H1 (cell line): ENCODE measurements at regions not wholly inside any gene's neighbourhood (a gene's known extent, or its start where the extent isn't known, plus 50 kb on each side); places are given as distances from the start of the nearest gene placed in this dataset.

Source experiments
- CTCF ChIA-PET: fragments of 300-600 bp; sonication (Branson Sonifier 250); formaldehyde crosslinking; loops from one replicate; lab custom pipeline; 2021; ENCODE audit not compliant: partially characterized antibody; lab: Charles Lee
- POLR2A ChIA-PET: fragments of 300-600 bp; sonication (Branson Sonifier 250); formaldehyde crosslinking; loops from one replicate; lab custom pipeline; 2021; ENCODE audit warnings: inconsistent platforms; ENCODE audit not compliant: partially characterized antibody; lab: Charles Lee
- DNase-seq, 2 experiments: peaks; one replicate each; pipeline versions ENCODE4 v3.0.0 to v3.0.0-alpha.2; 2010 to 2022; ENCODE audit warnings: low spot score in 2 of 2, low read depth in 1 of 2, mixed read lengths in 1 of 2
- FAIRE-seq: peaks from 2 replicates; lab custom pipeline; 2011; peaks lifted over from hg19 to GRCh38; lab: Jason Lieb, UNC
- H2AFZ ChIP-seq: 2 replicates; pipeline ENCODE4 v1.8.1; 2012; ENCODE audit warnings: low read length, inconsistent platforms
- H2AK5ac ChIP-seq: 2 replicates; pipeline ENCODE4 v1.6.1; 2013; ENCODE audit warnings: low read depth, low read length
- H2BK120ac ChIP-seq: replicated peaks from 2 replicates; pipeline ENCODE3; 2013; ENCODE audit warnings: low read depth, low read length, inconsistent platforms
- H2BK12ac ChIP-seq: 2 replicates; pipeline ENCODE4 v1.6.1; 2013; ENCODE audit warnings: low read depth, low read length
- H2BK15ac ChIP-seq: 2 replicates; pipeline ENCODE4 v1.6.1; 2013; ENCODE audit warnings: low read length
- H2BK20ac ChIP-seq: 2 replicates; pipeline ENCODE4 v1.6.1; 2013; ENCODE audit warnings: low read length
- H2BK5ac ChIP-seq: 2 replicates; pipeline ENCODE4 v1.6.1; 2013; ENCODE audit warnings: low read depth, low read length
- H3K14ac ChIP-seq: 2 replicates; pipeline ENCODE4 v1.6.1; 2013; ENCODE audit warnings: inconsistent platforms; ENCODE audit not compliant: insufficient read length
- H3K18ac ChIP-seq: 2 replicates; pipeline ENCODE4 v1.6.1; 2013; ENCODE audit warnings: low read length; ENCODE audit errors: extremely low read depth
- H3K23ac ChIP-seq: 2 replicates; pipeline ENCODE4 v1.6.1; 2013; ENCODE audit warnings: inconsistent platforms; ENCODE audit not compliant: insufficient read length
- H3K23me2 ChIP-seq: 2 replicates; pipeline ENCODE4 v1.6.1; 2013; ENCODE audit warnings: low read depth, low read length
- H3K27ac ChIP-seq: 2 replicates; pipeline ENCODE4 v1.6.1; 2011; ENCODE audit warnings: low read depth, low read length, inconsistent platforms
- H3K27me3 ChIP-seq, 4 experiments: replicated peaks in 1 of 4; 1 replicate in 1 of 4; 2 replicates in 3 of 4; pipeline versions ENCODE4 v1.6.1 to v1.8.1; 2011 to 2013; ENCODE audit warnings: low read length in 3 of 4, mild to moderate bottlenecking in 3 of 4, inconsistent platforms in 2 of 4, mixed read lengths in 2 of 4, moderate library complexity in 1 of 4; ENCODE audit not compliant: control insufficient read depth in 3 of 4, insufficient read depth in 3 of 4; ENCODE audit errors: extremely low read depth in 1 of 4
- H3K36me3 ChIP-seq, 4 experiments: 2 replicates each; pipeline versions ENCODE4 v1.6.1 to v1.8.1; 2011 to 2013; ENCODE audit warnings: mild to moderate bottlenecking in 4 of 4, low read length in 3 of 4, moderate library complexity in 2 of 4, control low read depth in 1 of 4, inconsistent platforms in 1 of 4; ENCODE audit not compliant: insufficient read depth in 4 of 4, control insufficient read depth in 2 of 4
- H3K4ac ChIP-seq: replicated peaks from 2 replicates; pipeline ENCODE3; 2013; ENCODE audit warnings: low read length, low read depth, mixed read lengths, inconsistent platforms; ENCODE audit not compliant: insufficient read length
- H3K4me1 ChIP-seq, 4 experiments: replicated peaks in 1 of 4; 1 replicate in 1 of 4; 2 replicates in 3 of 4; pipeline versions ENCODE4 v1.6.1 to v1.8.1; 2011 to 2013; ENCODE audit warnings: low read length in 3 of 4, inconsistent platforms in 2 of 4, mixed read lengths in 1 of 4; ENCODE audit not compliant: insufficient read depth in 4 of 4, control insufficient read depth in 3 of 4
- H3K4me2 ChIP-seq, 2 experiments: 2 replicates each; pipeline versions ENCODE4 v1.6.1 to v1.8.1; 2011 to 2013; ENCODE audit warnings: low read depth in 2 of 2, low read length in 2 of 2, control low read depth in 1 of 2, inconsistent platforms in 1 of 2, mild to moderate bottlenecking in 1 of 2; ENCODE audit not compliant: insufficient read depth in 1 of 2
- H3K4me3 ChIP-seq, 4 experiments: fragments of 200-600, 300-600 bp in 1 of 4; sonication (generic), shearing (Covaris generic), sonication (Bioruptor Twin) in 1 of 4; 2 replicates each; pipeline versions ENCODE4 v1.5.1 to v1.8.1; 2011 to 2016; ENCODE audit warnings: low read length in 4 of 4, low read depth in 3 of 4, control low read depth in 2 of 4, inconsistent platforms in 2 of 4, mild to moderate bottlenecking in 2 of 4, mixed read lengths in 1 of 4, moderate library complexity in 1 of 4; ENCODE audit not compliant: insufficient read depth in 2 of 4; ENCODE audit errors: extremely low read depth in 1 of 4
- H3K56ac ChIP-seq: replicated peaks from 2 replicates; pipeline ENCODE3; 2013; ENCODE audit warnings: low read depth, mild to moderate bottlenecking, mixed read lengths, low read length, inconsistent platforms; ENCODE audit not compliant: insufficient read length
- H3K79me1 ChIP-seq: 2 replicates; pipeline ENCODE4 v1.6.1; 2013; ENCODE audit warnings: low read depth, low read length, control low read depth
- H3K79me2 ChIP-seq, 2 experiments: 2 replicates each; pipeline versions ENCODE4 v1.6.1 to v1.8.1; 2012 to 2013; ENCODE audit warnings: low read length in 2 of 2, mild to moderate bottlenecking in 2 of 2, inconsistent platforms in 1 of 2; ENCODE audit not compliant: insufficient read depth in 2 of 2, control insufficient read depth in 1 of 2
- H3K9ac ChIP-seq, 4 experiments: replicated peaks in 1 of 4; 1 replicate in 1 of 4; 2 replicates in 3 of 4; pipeline versions ENCODE4 v1.6.1 to v1.8.1; 2011 to 2013; ENCODE audit warnings: low read depth in 3 of 4, low read length in 3 of 4, control low read depth in 2 of 4, mild to moderate bottlenecking in 2 of 4, moderate library complexity in 2 of 4, inconsistent platforms in 1 of 4; ENCODE audit errors: extremely low read depth in 1 of 4
- H3K9me3 ChIP-seq, 2 experiments: 2 replicates each; pipeline versions ENCODE4 v1.6.1 to v1.8.1; 2012 to 2013; ENCODE audit warnings: mild to moderate bottlenecking in 2 of 2, moderate library complexity in 2 of 2, control low read depth in 1 of 2, inconsistent platforms in 1 of 2, low read depth in 1 of 2, low read length in 1 of 2, mixed read lengths in 1 of 2; ENCODE audit not compliant: insufficient read depth in 2 of 2
- H4K20me1 ChIP-seq, 2 experiments: replicated peaks in 1 of 2; 2 replicates each; pipeline versions ENCODE3 to v1.8.1; 2011 to 2013; ENCODE audit warnings: inconsistent platforms in 2 of 2, low read length in 2 of 2, mild to moderate bottlenecking in 1 of 2; ENCODE audit not compliant: insufficient read depth in 2 of 2, control insufficient read depth in 1 of 2
- H4K5ac ChIP-seq: 2 replicates; pipeline ENCODE4 v1.6.1; 2013; ENCODE audit warnings: low read length, low read depth, mixed read lengths, inconsistent platforms; ENCODE audit not compliant: insufficient read length
- H4K8ac ChIP-seq: 2 replicates; pipeline ENCODE4 v1.8.0; 2013; ENCODE audit warnings: mild to moderate bottlenecking, moderate library complexity, low read length, inconsistent platforms; ENCODE audit not compliant: insufficient read depth; ENCODE audit errors: extremely low read depth
- H4K91ac ChIP-seq: replicated peaks from 2 replicates; pipeline ENCODE3; 2013; ENCODE audit warnings: low read length, mixed read lengths, inconsistent platforms; ENCODE audit not compliant: insufficient read length
- CTCF ChIP-seq, 3 experiments: IDR thresholded peaks; 1 replicate in 2 of 3; 2 replicates in 1 of 3; pipeline versions ENCODE4 v1.5.1 to v1.6.1; 2011; ENCODE audit warnings: low read length in 3 of 3, mild to moderate bottlenecking in 3 of 3, inconsistent platforms in 2 of 3, low read depth in 1 of 3, moderate library complexity in 1 of 3; ENCODE audit not compliant: insufficient read depth in 1 of 3; ENCODE audit errors: control extremely low read depth in 1 of 3
- EGR1 ChIP-seq: IDR thresholded peaks from 2 replicates; pipeline ENCODE4 v1.6.1; 2011; ENCODE audit warnings: low read depth, low read length, borderline replicate concordance
- KDM4A ChIP-seq: IDR thresholded peaks from one replicate; pipeline ENCODE4 v1.7.1; 2012; ENCODE audit warnings: low read depth, mild to moderate bottlenecking, moderate library complexity, low read length, inconsistent platforms; ENCODE audit not compliant: severe bottlenecking
- POU5F1 ChIP-seq: IDR thresholded peaks from 2 replicates; pipeline ENCODE4 v1.6.1; 2011; ENCODE audit warnings: low read depth, mild to moderate bottlenecking, low read length, moderate library complexity
- SRF ChIP-seq: IDR thresholded peaks from 2 replicates; pipeline ENCODE4 v1.6.1; 2011; ENCODE audit warnings: mild to moderate bottlenecking, low read depth, low read length, moderate library complexity
- TAF1 ChIP-seq: IDR thresholded peaks from 2 replicates; pipeline ENCODE4 v1.6.1; 2011; ENCODE audit warnings: mild to moderate bottlenecking, low read depth, low read length
- TEAD4 ChIP-seq: IDR thresholded peaks from 2 replicates; pipeline ENCODE4 v1.6.1; 2012; ENCODE audit warnings: low read depth, low read length, inconsistent platforms, mixed read lengths
- USF2 ChIP-seq: IDR thresholded peaks from 2 replicates; pipeline ENCODE4 v1.6.1; 2011; ENCODE audit warnings: low read length, improper control_type of control experiment
- YY1 ChIP-seq: IDR thresholded peaks from 2 replicates; pipeline ENCODE4 v1.6.1; 2011; ENCODE audit warnings: low read depth, mild to moderate bottlenecking, low read length
- WGBS, 2 experiments: shearing (Covaris generic) in 1 of 2; methylation state at CpG; one replicate each; pipeline versions ENCODE4 v1.1.6 to v1.1.7; 2013 to 2015; ENCODE audit warnings: low lambda C conversion rate in 2 of 2, mixed read lengths in 2 of 2, inconsistent platforms in 1 of 2, low coverage in 1 of 2, missing lambda C conversion rate in 1 of 2; ENCODE audit not compliant: insufficient replicate concordance in 2 of 2, insufficient coverage in 1 of 2, insufficient read length in 1 of 2; ENCODE audit errors: extremely low coverage in 1 of 2, missing lambda C conversion rate in 1 of 2; 5-methylcytosine and 5-hydroxymethylcytosine counted together

- no peak for FAIRE-seq
- CTCF ChIA-PET, result no interaction called here
Observed at GRCh38 chr2:128970332-128971116, 651.9 kb upstream of the HS6ST1 start.

More at GRCh38 chr2:128970332-128971116, 651.9 kb upstream of the HS6ST1 start:
- no peaks in the 10 kb centered on the region for H4K20me1 ChIP-seq
- H2AFZ ChIP-seq, result 0 out of 2 replicates have a peak overlapping the region, but pooled peaks have one; percentile 12
- H2BK5ac ChIP-seq, result no peak overlapping the region
- H3K79me2 ChIP-seq, result no peaks in the 10 kb centered on the region
- no peak overlapping the region for H3K9ac ChIP-seq
- no peak overlapping the region for H2BK15ac ChIP-seq
- H3K23ac ChIP-seq, result no peak overlapping the region
- H2AK5ac ChIP-seq, result no peak overlapping the region
- H2BK20ac ChIP-seq, result no peak overlapping the region
- no peak overlapping the region for H3K18ac ChIP-seq
- H3K23me2 ChIP-seq, result no peaks in the 10 kb centered on the region
- WGBS, 2 experiments, result 72% methylated on average over 10 of the region's 10 CpGs; no CpG with 5 or more reads in 1 of the 2 experiments
- H2BK120ac ChIP-seq, result no peak overlapping the region
- no peak overlapping the region for H3K56ac ChIP-seq
- H2BK12ac ChIP-seq, result no peak overlapping the region
- no peaks in the 10 kb centered on the region for H3K79me1 ChIP-seq
- TF ChIP-seq EGR1 (no peak), TAF1 (no peak), SRF (no peak), TEAD4 (no peak), KDM4A (no peak), YY1 (no peak), USF2 (no peak), CTCF (IDR thresholded peaks at IDR 0.05; ENCODE audit: control extremely low read depth in 1 of 3, insufficient read depth in 1 of 3, low read depth in 1 of 3, low read length in 3 of 3) (no peak), POU5F1 (no peak)
- H4K91ac ChIP-seq, result no peak overlapping the region
- no peak overlapping the region for H3K14ac ChIP-seq
- H4K5ac ChIP-seq, result no peak overlapping the region
- no peak overlapping the region for H3K4me2 ChIP-seq
- H3K4me3 ChIP-seq, result no peak overlapping the region
- no peaks in the 10 kb centered on the region for H3K4me1 ChIP-seq
- no peak overlapping the region for H3K4ac ChIP-seq
- H3K36me3 ChIP-seq, result no peaks in the 10 kb centered on the region
- no peaks in the 10 kb centered on the region for H3K9me3 ChIP-seq
- no peak overlapping the region for H3K27ac ChIP-seq
- POLR2A ChIA-PET, result no interaction called here
- H3K27me3 ChIP-seq, result no peaks in the 10 kb centered on the region
- no peak overlapping the region; the same call in 1 of the 2 replicates for H4K8ac ChIP-seq
- DNase-seq, result no peak
